Psoas muscle (tissue), 7 donors: ENCODE measurements at regions not wholly inside any gene's neighbourhood (a gene's known extent, or its start where the extent isn't known, plus 50 kb on each side); places are given as distances from the start of the nearest gene placed in this dataset.

Experiments
- ATAC-seq, 4 donors: fragments of 200-7000 bp; cut with Tn5 transposase; one replicate each; pipeline ENCODE4 v1.9.1; 2020; ENCODE audit warnings: moderate library complexity in 3 of 4, mild to moderate bottlenecking in 2 of 4
- DNase-seq, 2 donors: peaks; one replicate each; pipeline ENCODE4 v3.0.0-alpha.2; 2020
- H3K27ac ChIP-seq: fragments of 200-600 bp; one replicate; pipeline ENCODE4 v1.8.0; 2022
- H3K27me3 ChIP-seq, 3 donors: fragments of 200-600 bp in 1 of 3; one replicate each; pipeline versions ENCODE4 v1.6.1 to v1.8.0; 2013 to 2022; ENCODE audit warnings: low read length in 2 of 3, mild to moderate bottlenecking in 2 of 3, moderate library complexity in 1 of 3; ENCODE audit not compliant: insufficient read depth in 3 of 3
- H3K36me3 ChIP-seq, 2 donors: fragments of 200-600 bp in 1 of 2; one replicate each; pipeline versions ENCODE4 v1.6.1 to v1.8.0; 2013 to 2022; ENCODE audit warnings: low read depth in 1 of 2, mild to moderate bottlenecking in 1 of 2, moderate library complexity in 1 of 2; ENCODE audit not compliant: insufficient read depth in 1 of 2
- H3K4me1 ChIP-seq: fragments of 200-600 bp; one replicate; pipeline ENCODE4 v1.8.0; 2022
- H3K4me3 ChIP-seq: fragments of 200-600 bp; one replicate; pipeline ENCODE4 v1.8.0; 2022; ENCODE audit warnings: mild to moderate bottlenecking
- H3K9me3 ChIP-seq: fragments of 200-600 bp; one replicate; pipeline ENCODE4 v1.8.0; 2022
- CTCF ChIP-seq: fragments of 200-600 bp; IDR thresholded peaks from one replicate; pipeline ENCODE4 v1.8.0; 2022; ENCODE audit warnings: antibody characterized with exemption
- WGBS, 3 donors: extraction: QIAGEN DNeasy Blood & Tissue Kit; methylation state at CpG; one replicate each; pipeline versions ENCODE4 v1.1.6 to v1.1.7; 2013; 5-methylcytosine and 5-hydroxymethylcytosine counted together
- intact Hi-C, 2 donors: fragments of 100-400 bp; cut with DNase I; formaldehyde crosslinking; loops; one replicate each; pipeline versions ENCODE4 v1.11.0 to v1.14.2; 2022
- donor health status: healthy with polysubstance abuse.
- donor health status: DM: no; HTN: no; CAD: no; lungs with moderate emphysema.
- donor health status: Bipolar disorder and iron deficiency.
- donor health status: healthy.
- donor health status: DM: yes; HTN: yes; CAD: no.
- donor health status: DM: no; HTN: no; CAD: no.
- donor health status: DM: yes; HTN: yes; CAD: no.

DNA sequence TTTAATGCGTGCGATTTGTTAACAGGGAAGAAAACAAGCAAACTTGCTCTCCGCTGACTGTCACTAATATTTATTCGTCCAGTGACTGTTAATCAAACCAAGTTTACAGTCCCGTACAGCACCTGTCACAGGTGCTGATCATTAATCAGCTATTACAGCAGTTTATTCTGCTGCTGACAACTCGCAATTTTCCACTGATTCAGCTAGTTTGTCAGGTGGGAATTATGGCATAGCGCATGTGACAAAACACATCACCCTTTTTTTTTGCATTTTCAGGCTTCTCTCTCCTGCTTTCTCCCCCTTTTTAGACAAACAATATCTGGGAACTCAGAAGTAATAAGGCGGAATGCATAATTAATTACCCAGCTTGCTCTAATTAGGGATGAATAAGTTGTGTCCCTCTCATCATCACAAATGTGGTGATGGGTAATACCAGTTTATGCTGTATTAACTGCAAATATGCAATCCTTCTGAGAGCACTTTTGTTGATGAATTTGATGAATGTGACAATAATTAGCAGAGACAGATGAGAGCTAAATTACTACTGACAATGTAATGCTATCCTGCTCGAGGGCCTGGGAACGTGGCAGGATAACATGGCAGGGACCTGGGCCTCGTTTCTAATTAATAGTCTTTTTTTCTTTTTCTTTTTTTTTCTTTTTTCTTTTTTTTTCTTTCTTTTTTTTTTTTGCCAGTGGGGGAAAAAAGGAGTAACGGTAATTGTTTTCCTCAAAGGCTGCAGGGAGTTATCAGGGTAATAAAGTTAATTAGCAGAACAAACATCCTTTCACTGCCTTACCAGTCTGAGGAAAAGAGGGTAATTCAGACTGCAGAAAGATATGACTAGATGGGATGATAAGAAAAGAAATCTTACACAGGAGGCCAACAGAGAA lies 150.3 kb upstream of the SOX2 start:
- H3K36me3 ChIP-seq, result no peaks in the 10 kb centered on the region
- intact Hi-C loops, result no loop called here
- no peaks in the 10 kb centered on the region for H3K9me3 ChIP-seq
- no peak overlapping the region for H3K4me3 ChIP-seq
- ATAC-seq, result no peak
- no peak for TF ChIP-seq CTCF
- DNase-seq, result no peak
- 46 to 50% (median 49%) methylated on average over 12 of the region's 12 CpGs for WGBS, 3 donors
- no peak overlapping the region for H3K27ac ChIP-seq
- no peaks in the 10 kb centered on the region for H3K27me3 ChIP-seq
- H3K4me1 ChIP-seq, result no peaks in the 10 kb centered on the region

GRCh38 chr3:181558870-181559269 lies 152.9 kb upstream of the SOX2 start:
- ATAC-seq (peak in 1 of 4 donors; percentile 39), DNase-seq (no peak)
- Histone ChIP-seq H3K9me3 (no peaks in the 10 kb centered on the region), H3K4me1 (no peaks in the 10 kb centered on the region), H3K36me3 (no peaks in the 10 kb centered on the region), H3K27me3 (no peaks in the 10 kb centered on the region), H3K27ac (no peak overlapping the region), H3K4me3 (no peak overlapping the region)
- WGBS, 3 donors, result 10 to 12% (median 12%) methylated on average over 2 of the region's 2 CpGs
- TF ChIP-seq CTCF, result no peak
- intact Hi-C loops, result no loop called here

- TF ChIP-seq CTCF, result no peak
- H3K9me3 ChIP-seq, result no peaks in the 10 kb centered on the region
- ATAC-seq, result no peak
- no peaks in the 10 kb centered on the region for H3K27me3 ChIP-seq
- intact Hi-C loops, result no loop called here
- no peaks in the 10 kb centered on the region for H3K4me1 ChIP-seq
- WGBS, 3 donors, result 29 to 40% (median 30%) methylated on average over 3 of the region's 3 CpGs
- H3K36me3 ChIP-seq, result no peaks in the 10 kb centered on the region
- no peak overlapping the region for H3K4me3 ChIP-seq
- H3K27ac ChIP-seq, result no peak overlapping the region
- no peak for DNase-seq
These were observed 156.0 kb upstream of the SOX2 start for GRCh38 chr3:181555681-181556080.

- H3K27me3 ChIP-seq, result no peaks in the 10 kb centered on the region
- DNase-seq (no peak), ATAC-seq (no peak)
- no peaks in the 10 kb centered on the region for H3K36me3 ChIP-seq
- no peak overlapping the region for H3K27ac ChIP-seq
- H3K4me3 ChIP-seq, result no peak overlapping the region
- H3K9me3 ChIP-seq, result no peaks in the 10 kb centered on the region
- intact Hi-C loops, result no loop called here
- no peak for TF ChIP-seq CTCF
- H3K4me1 ChIP-seq, result no peaks in the 10 kb centered on the region
These were observed 157.4 kb upstream of the SOX2 start for GRCh38 chr3:181554233-181554765.
